IMR-90 (cell line): ENCODE measurements at regions not wholly inside any gene's neighbourhood (a gene's known extent, or its start where the extent isn't known, plus 50 kb on each side); places are given as distances from the start of the nearest gene placed in this dataset.

Experiments used
- ATAC-seq: fragments of 200-7000 bp; cut with Tn5 transposase; 2 replicates; pipeline ENCODE4 v1.9.1; 2020; ENCODE audit warnings: low read depth, mild to moderate bottlenecking, moderate library complexity
- BruUV-seq: library from RNA; stranded (reverse); fragments of 400-500 nt; replicated peaks from 2 replicates; lab custom pipeline; 2021; lab: Mats Ljungman, UMichigan
- CTCF ChIA-PET: fragments of 300-600 bp; formaldehyde crosslinking; extraction: SDS; loops from one replicate; lab custom pipeline; 2021; ENCODE audit warnings: antibody characterized with exemption; lab: Yijun Ruan, JAX
- POLR2A ChIA-PET: fragments of 300-600 bp; sonication (Branson Sonifier 250); formaldehyde crosslinking; loops from one replicate; lab custom pipeline; 2022; ENCODE audit warnings: antibody characterized with exemption; ENCODE audit not compliant: unreplicated experiment; lab: Charles Lee
- DNase-seq: peaks from one replicate; pipeline ENCODE4 v3.0.0; 2013
- H2AFZ ChIP-seq: replicated peaks from 2 replicates; pipeline ENCODE3; 2013; ENCODE audit warnings: low read length, mild to moderate bottlenecking; ENCODE audit not compliant: poor library complexity
- H2AK5ac ChIP-seq: 2 replicates; pipeline ENCODE4 v1.6.1; 2013; ENCODE audit warnings: low read depth, low read length, inconsistent platforms
- H2AK9ac ChIP-seq: replicated peaks from 2 replicates; pipeline ENCODE3; 2013; ENCODE audit warnings: mild to moderate bottlenecking, low read depth, low read length, moderate library complexity; ENCODE audit not compliant: poor library complexity
- H2BK120ac ChIP-seq: 2 replicates; pipeline ENCODE4 v1.6.1; 2013; ENCODE audit warnings: low read depth, low read length, inconsistent platforms
- H2BK15ac ChIP-seq: 3 replicates; pipeline ENCODE4 v1.6.1; 2013; ENCODE audit warnings: low read depth, low read length, inconsistent platforms
- H2BK20ac ChIP-seq: 2 replicates; pipeline ENCODE4 v1.6.1; 2013; ENCODE audit warnings: low read depth, mild to moderate bottlenecking, inconsistent platforms, low read length, moderate library complexity
- H2BK5ac ChIP-seq: 2 replicates; pipeline ENCODE4 v1.6.1; 2013; ENCODE audit warnings: mild to moderate bottlenecking, low read depth, low read length, inconsistent platforms; ENCODE audit not compliant: poor library complexity, severe bottlenecking
- H3K14ac ChIP-seq: replicated peaks from 2 replicates; pipeline ENCODE4 v1.6.1; 2013; ENCODE audit warnings: low read depth, low read length, inconsistent platforms
- H3K18ac ChIP-seq: 2 replicates; pipeline ENCODE4 v1.6.1; 2013; ENCODE audit warnings: low read depth, low read length, control low read depth
- H3K23ac ChIP-seq: 2 replicates; pipeline ENCODE4 v1.6.1; 2013; ENCODE audit warnings: low read depth, low read length, inconsistent platforms
- H3K27ac ChIP-seq: 2 replicates; pipeline ENCODE4 v1.5.1; 2013; ENCODE audit warnings: mild to moderate bottlenecking, control low read depth, low read length; ENCODE audit not compliant: insufficient read depth
- H3K27me3 ChIP-seq: 2 replicates; pipeline ENCODE4 v1.6.1; 2013; ENCODE audit warnings: low read length; ENCODE audit not compliant: control insufficient read depth, insufficient read depth
- H3K36me3 ChIP-seq: 2 replicates; pipeline ENCODE4 v1.6.1; 2013; ENCODE audit warnings: low read length, mixed read lengths; ENCODE audit not compliant: control insufficient read depth, insufficient read depth
- H3K4ac ChIP-seq: 2 replicates; pipeline ENCODE4 v1.6.1; 2013; ENCODE audit warnings: low read depth, low read length, inconsistent platforms
- H3K4me1 ChIP-seq: 2 replicates; pipeline ENCODE4 v1.6.1; 2013; ENCODE audit warnings: low read length, mixed read lengths; ENCODE audit not compliant: control insufficient read depth, insufficient read depth
- H3K4me2 ChIP-seq: 2 replicates; pipeline ENCODE4 v1.6.1; 2013; ENCODE audit warnings: low read depth, mild to moderate bottlenecking, control low read depth, low read length, moderate library complexity
- H3K4me3 ChIP-seq: 2 replicates; pipeline ENCODE4 v1.5.1; 2013; ENCODE audit warnings: low read depth, mild to moderate bottlenecking, control low read depth, low read length, moderate library complexity; ENCODE audit not compliant: insufficient read depth
- H3K56ac ChIP-seq: 2 replicates; pipeline ENCODE4 v1.6.1; 2013; ENCODE audit warnings: low read length, inconsistent platforms; ENCODE audit not compliant: insufficient read depth; ENCODE audit errors: extremely low read depth
- H3K79me1 ChIP-seq, 2 experiments: 2 replicates each; pipeline ENCODE4 v1.6.1; 2013; ENCODE audit warnings: low read length in 2 of 2, inconsistent platforms in 1 of 2, low read depth in 1 of 2
- H3K9ac ChIP-seq: 2 replicates; pipeline ENCODE4 v1.6.1; 2013; ENCODE audit warnings: low read depth, low read length, control low read depth
- H3K9me1 ChIP-seq: 2 replicates; pipeline ENCODE4 v1.6.1; 2013; ENCODE audit warnings: low read length, inconsistent platforms; ENCODE audit not compliant: insufficient read depth
- H3K9me3 ChIP-seq: 2 replicates; pipeline ENCODE4 v1.6.1; 2013; ENCODE audit warnings: low read length; ENCODE audit not compliant: control insufficient read depth, insufficient read depth
- H4K20me1 ChIP-seq: 2 replicates; pipeline ENCODE4 v1.6.1; 2013; ENCODE audit warnings: low read length, inconsistent platforms; ENCODE audit not compliant: insufficient read depth
- H4K5ac ChIP-seq: 2 replicates; pipeline ENCODE4 v1.6.1; 2013; ENCODE audit warnings: mild to moderate bottlenecking, low read depth, low read length, control low read depth
- H4K8ac ChIP-seq, 2 experiments: 2 replicates each; pipeline ENCODE4 v1.6.1; 2013; ENCODE audit warnings: low read depth in 2 of 2, low read length in 2 of 2, control low read depth in 1 of 2, inconsistent platforms in 1 of 2
- H4K91ac ChIP-seq: 2 replicates; pipeline ENCODE4 v1.6.1; 2013; ENCODE audit warnings: low read depth, low read length, inconsistent platforms; ENCODE audit not compliant: insufficient read depth
- FOS ChIP-seq: fragments of 150-350 bp; IDR thresholded peaks from 2 replicates; pipeline ENCODE4 v1.6.1; 2016; ENCODE audit warnings: low read depth, low read length
- WGBS, 2 experiments: methylation state at CpG; one replicate each; pipeline versions ENCODE4 v1.1.5 to v1.1.7; 2013; ENCODE audit warnings: missing lambda C conversion rate in 2 of 2; ENCODE audit not compliant: insufficient read length in 1 of 2; ENCODE audit errors: extremely low coverage in 2 of 2; 5-methylcytosine and 5-hydroxymethylcytosine counted together
- dilution Hi-C: fragments of 300-500 bp; cut with HindIII; formaldehyde crosslinking; loops from one replicate; pipeline ENCODE4 v1.14.3; 2018; ENCODE audit warnings: low sequenced_read_pairs; ENCODE audit not compliant: unreplicated experiment
- in situ Hi-C: fragments of 300-500 bp; cut with MboI; formaldehyde crosslinking; loops from 3 replicates; pipeline ENCODE4 v1.14.3; 2019; ENCODE audit warnings: low sequenced_read_pairs, inconsistent platforms, mixed read lengths
- intact Hi-C: fragments of 100-400 bp; cut with micrococcal nuclease; formaldehyde crosslinking; loops from 2 replicates; pipeline ENCODE4 v1.10.0; 2022

DNA sequence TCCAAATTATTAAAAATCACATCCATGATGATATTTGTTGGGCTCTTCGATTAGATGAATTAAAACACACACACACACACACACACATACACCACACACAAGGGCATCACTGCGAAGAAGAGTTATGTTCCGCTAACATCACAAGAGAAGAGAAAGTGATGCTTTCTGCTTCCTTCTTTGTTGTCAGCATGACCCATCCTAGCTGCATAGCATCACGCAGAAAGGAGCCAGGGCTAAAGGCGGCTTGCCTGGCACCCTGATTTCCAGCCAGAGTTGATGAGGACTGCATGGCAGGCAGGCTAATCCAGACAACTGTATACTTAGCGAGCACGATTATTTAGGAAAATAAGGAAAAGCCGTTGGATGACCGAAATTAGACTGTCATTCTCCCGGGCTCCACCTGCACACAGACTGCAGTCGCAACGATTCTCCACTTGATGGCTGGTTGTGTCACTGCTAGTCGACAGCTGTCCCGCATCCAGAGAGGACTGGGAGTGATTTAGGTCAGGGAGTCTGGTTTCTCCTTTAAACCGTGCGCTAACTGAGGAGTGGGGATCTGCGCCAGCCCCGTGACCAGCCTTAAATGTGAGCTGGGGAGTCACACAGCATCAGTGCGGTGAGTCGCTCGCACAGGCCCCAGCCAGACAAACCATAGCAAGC lies 70.6 kb upstream of the SOX4 start:
- no peak for ATAC-seq

More for the DNA sequence above, 70.6 kb upstream of the SOX4 start:
- no peak overlapping the region for H3K4ac ChIP-seq
- no peak overlapping the region for H3K9ac ChIP-seq
- ChIA-PET POLR2A (no interaction called here), CTCF (no interaction called here)
- no peak overlapping the region for H2BK120ac ChIP-seq
- no peak overlapping the region for H4K5ac ChIP-seq
- H3K79me1 ChIP-seq = no peaks in the 10 kb centered on the region
- no peaks in the 10 kb centered on the region for H3K36me3 ChIP-seq
- no peak overlapping the region for H2AK5ac ChIP-seq
- dilution Hi-C loops (no loop called here), intact Hi-C loops (no loop called here), in situ Hi-C loops (no loop called here)
- H3K14ac ChIP-seq = no peak overlapping the region
- no peak overlapping the region for H2BK5ac ChIP-seq
- no peak overlapping the region for H2AK9ac ChIP-seq
- no peaks in the 10 kb centered on the region for H4K20me1 ChIP-seq
- H2AFZ ChIP-seq = peak overlapping the region; percentile 61
- H3K4me2 ChIP-seq = no peak overlapping the region
- H3K27me3 ChIP-seq = peaks cover 5% of the 10 kb centered on the region
- H4K8ac ChIP-seq = no peak overlapping the region
- DNase-seq = no peak
- no peak overlapping the region for H3K27ac ChIP-seq
- no peak for TF ChIP-seq FOS
- no peak overlapping the region for H3K23ac ChIP-seq
- no peak overlapping the region for H3K18ac ChIP-seq
- 88% methylated on average over 3 of the region's 21 CpGs; no CpG with 5 or more reads in 1 of the 2 experiments for WGBS, 2 experiments
- no peak overlapping the region for H3K56ac ChIP-seq
- H2BK20ac ChIP-seq = no peak overlapping the region
- no TSS peak for BruUV-seq
- no peaks in the 10 kb centered on the region for H3K9me3 ChIP-seq
- no peak overlapping the region for H4K91ac ChIP-seq
- no peaks in the 10 kb centered on the region for H3K9me1 ChIP-seq
- H2BK15ac ChIP-seq = no peak overlapping the region
- no peak overlapping the region for H3K4me3 ChIP-seq
- no peaks in the 10 kb centered on the region for H3K4me1 ChIP-seq
